PFSK-1 (cell line): ENCODE measurements at regions not wholly inside any gene's neighbourhood (a gene's known extent, or its start where the extent isn't known, plus 50 kb on each side); places are given as distances from the start of the nearest gene placed in this dataset.

Experiments
- FOXP2 ChIP-seq: optimal IDR thresholded peaks from 2 replicates; pipeline ENCODE3; 2011; ENCODE audit warnings: borderline replicate concordance, control low read depth, inconsistent platforms; ENCODE audit not compliant: insufficient read depth; ENCODE audit errors: extremely low read length, extremely low read depth
- POLR2AphosphoS5 ChIP-seq: IDR thresholded peaks from 2 replicates; pipeline ENCODE4 v1.6.1; 2012; ENCODE audit warnings: low read depth, mild to moderate bottlenecking, control low read depth, low read length, moderate library complexity
- REST ChIP-seq, 2 experiments: IDR thresholded peaks; 2 replicates each; pipeline versions ENCODE4 v1.6.1 to v1.8.0; 2011 to 2012; ENCODE audit warnings: low read depth in 2 of 2, low read length in 2 of 2, control low read depth in 1 of 2, inconsistent platforms in 1 of 2, mild to moderate bottlenecking in 1 of 2, moderate library complexity in 1 of 2; ENCODE audit not compliant: insufficient read depth in 1 of 2
- SIN3A ChIP-seq: IDR thresholded peaks from 2 replicates; pipeline ENCODE4 v1.6.1; 2012; ENCODE audit warnings: mild to moderate bottlenecking, low read length, moderate library complexity, borderline replicate concordance; ENCODE audit not compliant: insufficient read depth
- TAF1 ChIP-seq: IDR thresholded peaks from 2 replicates; pipeline ENCODE4 v1.6.1; 2012; ENCODE audit warnings: low read length, control low read depth, borderline replicate concordance; ENCODE audit not compliant: insufficient read depth

DNA sequence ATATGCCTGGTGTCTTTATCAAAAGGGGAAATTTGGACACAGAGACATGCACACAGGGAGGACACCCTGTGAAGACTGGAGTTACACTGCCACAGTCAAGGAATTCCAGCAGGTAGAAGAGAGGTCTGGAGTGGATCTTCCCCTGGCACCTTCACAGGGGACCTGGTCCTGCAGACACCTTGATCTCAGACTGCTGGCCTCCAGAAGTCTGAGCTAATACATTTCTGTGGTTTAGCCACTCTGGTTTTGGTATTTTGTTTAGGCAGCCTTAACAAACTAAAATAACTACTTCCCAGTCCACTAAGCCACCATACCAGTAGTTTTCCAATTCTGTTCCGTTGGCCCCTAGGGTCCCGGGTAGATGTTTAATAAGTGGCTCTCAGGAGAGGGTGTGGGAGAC lies 164.7 kb downstream of the SETD4 start:
- no peak for TF ChIP-seq POLR2AphosphoS5

GRCh38 chr21:35893156-35893555 lies 167.2 kb downstream of the SETD4 start:
- TF ChIP-seq REST (IDR thresholded peaks at IDR 0.05; ENCODE audit: insufficient read depth in 1 of 2, low read depth in 2 of 2, low read length in 2 of 2): no peak
- TF ChIP-seq TAF1: no peak
- TF ChIP-seq FOXP2: no peak
- no peak for TF ChIP-seq POLR2AphosphoS5
- no peak for TF ChIP-seq SIN3A

GRCh38 chr21:35886887-35887286 lies 173.4 kb downstream of the SETD4 start:
- no peak for TF ChIP-seq REST (IDR thresholded peaks at IDR 0.05; ENCODE audit: insufficient read depth in 1 of 2, low read depth in 2 of 2, low read length in 2 of 2)
- TF ChIP-seq TAF1: no peak
- TF ChIP-seq FOXP2: no peak
- TF ChIP-seq SIN3A: no peak
- TF ChIP-seq POLR2AphosphoS5: no peak

GRCh38 chr21:35885942-35886541 lies 174.3 kb downstream of the SETD4 start:
- TF ChIP-seq FOXP2 (no peak), TAF1 (no peak), SIN3A (no peak), POLR2AphosphoS5 (no peak), REST (IDR thresholded peaks at IDR 0.05; ENCODE audit: insufficient read depth in 1 of 2, low read depth in 2 of 2, low read length in 2 of 2) (no peak)

DNA sequence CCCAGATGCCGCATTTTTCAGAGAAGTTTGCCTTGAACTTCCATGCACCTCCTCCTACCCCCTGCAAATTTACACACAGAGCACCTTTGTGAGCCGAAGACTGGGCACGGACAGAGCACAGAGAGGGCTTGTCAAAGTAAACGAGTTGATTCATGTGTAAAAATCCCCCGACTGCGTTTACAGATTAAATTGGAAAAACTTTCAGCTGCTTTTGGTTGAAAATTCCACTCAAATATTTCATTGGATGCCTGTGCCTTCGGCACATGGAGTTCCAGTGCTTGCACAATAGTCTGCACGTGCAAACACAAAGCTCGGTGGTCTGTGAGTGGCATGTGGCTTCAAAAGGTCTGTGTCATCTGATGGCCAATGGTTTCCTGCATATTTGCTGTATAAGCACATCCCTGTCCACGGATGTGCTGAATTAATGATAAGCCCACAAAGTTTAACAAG lies 177.5 kb downstream of the SETD4 start:
- no peak for TF ChIP-seq POLR2AphosphoS5
- no peak for TF ChIP-seq FOXP2
- no peak for TF ChIP-seq REST (IDR thresholded peaks at IDR 0.05; ENCODE audit: insufficient read depth in 1 of 2, low read depth in 2 of 2, low read length in 2 of 2)
